ENCODE measurements at regions not wholly inside any gene's neighbourhood (a gene's known extent, or its start where the extent isn't known, plus 50 kb on each side); places are given as distances from the start of the nearest gene placed in this dataset.

- H3K4me1 ChIP-seq (ENCODE audit: control insufficient read depth, insufficient read depth, low read length), result no peaks in the 10 kb centered on the region
- WGBS, 2 experiments (ENCODE audit: insufficient coverage in 1 of 2, insufficient read length in 1 of 2), result 96 to 100% methylated on average over 2 to 5 of the region's 5 CpGs
- no peak overlapping the region for H3K4me3 ChIP-seq (ENCODE audit: low read length)
- Mint-ChIP-seq H3K36me3 (ENCODE audit: low read depth) (peaks cover 9% of the 10 kb centered on the region), H3K4me1 (peaks cover 1% of the 10 kb centered on the region), H3K27me3 (ENCODE audit: insufficient read depth) (peaks cover 52% of the 10 kb centered on the region), H3K4me3 (no peak overlapping the region), H3K9me3 (peaks cover 33% of the 10 kb centered on the region), H3K27ac (no peak overlapping the region)
- no peak for DNase-seq
- H3K27ac ChIP-seq (ENCODE audit: low read depth, low read length), result no peak overlapping the region
- H3K9ac ChIP-seq (ENCODE audit: extremely low read depth, low read length, poor library complexity, severe bottlenecking), result no peak overlapping the region
- TF ChIP-seq CTCF (conservative IDR thresholded peaks at IDR 0.05), result no peak
- H3K9me3 ChIP-seq (ENCODE audit: control insufficient read depth, low read length), result peaks cover 52% of the 10 kb centered on the region
- no peaks in the 10 kb centered on the region for H3K36me3 ChIP-seq (ENCODE audit: control insufficient read depth, insufficient read depth, low read length)
- no peaks in the 10 kb centered on the region for H3K27me3 ChIP-seq (ENCODE audit: control insufficient read depth, insufficient read depth, low read length, poor library complexity, severe bottlenecking)
Observed at GRCh38 chr14:86639146-86639545, 1109.2 kb downstream of the FLRT2 start.

- no peak for TF ChIP-seq CTCF (conservative IDR thresholded peaks at IDR 0.05)
- Mint-ChIP-seq H3K9me3 (no peaks in the 10 kb centered on the region), H3K4me1 (peaks cover 8% of the 10 kb centered on the region), H3K27ac (no peak overlapping the region), H3K36me3 (ENCODE audit: low read depth) (no peaks in the 10 kb centered on the region), H3K4me3 (no peak overlapping the region), H3K27me3 (ENCODE audit: insufficient read depth) (no peaks in the 10 kb centered on the region)
- Histone ChIP-seq H3K9ac (ENCODE audit: extremely low read depth, low read length, poor library complexity, severe bottlenecking) (no peak overlapping the region), H3K4me1 (ENCODE audit: control insufficient read depth, insufficient read depth, low read length) (no peaks in the 10 kb centered on the region), H3K4me3 (ENCODE audit: low read length) (no peak overlapping the region), H3K9me3 (ENCODE audit: control insufficient read depth, low read length) (peaks cover 25% of the 10 kb centered on the region), H3K27me3 (ENCODE audit: control insufficient read depth, insufficient read depth, low read length, poor library complexity, severe bottlenecking) (no peaks in the 10 kb centered on the region), H3K27ac (ENCODE audit: low read depth, low read length) (no peak overlapping the region), H3K36me3 (ENCODE audit: control insufficient read depth, insufficient read depth, low read length) (no peaks in the 10 kb centered on the region)
- DNase-seq, result no peak
Observed at GRCh38 chr14:86627080-86627479, 1097.1 kb downstream of the FLRT2 start.

- no peaks in the 10 kb centered on the region for H3K36me3 ChIP-seq (ENCODE audit: control insufficient read depth, insufficient read depth, low read length)
- no peaks in the 10 kb centered on the region for H3K27me3 ChIP-seq (ENCODE audit: control insufficient read depth, insufficient read depth, low read length, poor library complexity, severe bottlenecking)
- Mint-ChIP-seq H3K4me3 (no peak overlapping the region), H3K4me1 (peaks cover 8% of the 10 kb centered on the region), H3K27ac (no peak overlapping the region), H3K36me3 (ENCODE audit: low read depth) (no peaks in the 10 kb centered on the region), H3K9me3 (no peaks in the 10 kb centered on the region), H3K27me3 (ENCODE audit: insufficient read depth) (no peaks in the 10 kb centered on the region)
- H3K4me1 ChIP-seq (ENCODE audit: control insufficient read depth, insufficient read depth, low read length), result no peaks in the 10 kb centered on the region
- 90 to 100% methylated on average over 1 to 2 of the region's 3 CpGs for WGBS, 2 experiments (ENCODE audit: insufficient coverage in 1 of 2, insufficient read length in 1 of 2)
- no peak overlapping the region for H3K27ac ChIP-seq (ENCODE audit: low read depth, low read length)
- H3K9ac ChIP-seq (ENCODE audit: extremely low read depth, low read length, poor library complexity, severe bottlenecking), result no peak overlapping the region
- peaks cover 21% of the 10 kb centered on the region for H3K9me3 ChIP-seq (ENCODE audit: control insufficient read depth, low read length)
- no peak for TF ChIP-seq CTCF (conservative IDR thresholded peaks at IDR 0.05)
- H3K4me3 ChIP-seq (ENCODE audit: low read length), result no peak overlapping the region
- no peak for DNase-seq
Observed at GRCh38 chr14:86626530-86626929, 1096.6 kb downstream of the FLRT2 start.

Data from endodermal cell (in vitro differentiated cells).